ENCODE measurements at regions not wholly inside any gene's neighbourhood (a gene's known extent, or its start where the extent isn't known, plus 50 kb on each side); places are given as distances from the start of the nearest gene placed in this dataset.

GRCh38 chr9:126055381-126055985 is 271.1 kb upstream of the MVB12B start:
- TF ChIP-seq POLR2A (IDR thresholded peaks at IDR 0.05; ENCODE audit: low read depth, low read length) (no peak), POLR2AphosphoS5 (IDR thresholded peaks at IDR 0.05; ENCODE audit: insufficient read depth, low read depth, low read length) (no peak), FOS (IDR thresholded peaks at IDR 0.05; ENCODE audit: borderline replicate concordance, insufficient read depth, low read length) (no peak), GATA2 (IDR thresholded peaks at IDR 0.05; ENCODE audit: insufficient read depth, insufficient read length, low read depth, low read length) (no peak), EZH2 (IDR thresholded peaks at IDR 0.05; ENCODE audit: borderline replicate concordance, low read depth, low read length, severe bottlenecking) (no peak), MYC (IDR thresholded peaks at IDR 0.05; ENCODE audit: low read depth, low read length) (no peak), JUN (IDR thresholded peaks at IDR 0.05; ENCODE audit: borderline replicate concordance, insufficient read depth, insufficient read length, low read depth) (no peak)
- TF ChIP-seq, protein P1, sequence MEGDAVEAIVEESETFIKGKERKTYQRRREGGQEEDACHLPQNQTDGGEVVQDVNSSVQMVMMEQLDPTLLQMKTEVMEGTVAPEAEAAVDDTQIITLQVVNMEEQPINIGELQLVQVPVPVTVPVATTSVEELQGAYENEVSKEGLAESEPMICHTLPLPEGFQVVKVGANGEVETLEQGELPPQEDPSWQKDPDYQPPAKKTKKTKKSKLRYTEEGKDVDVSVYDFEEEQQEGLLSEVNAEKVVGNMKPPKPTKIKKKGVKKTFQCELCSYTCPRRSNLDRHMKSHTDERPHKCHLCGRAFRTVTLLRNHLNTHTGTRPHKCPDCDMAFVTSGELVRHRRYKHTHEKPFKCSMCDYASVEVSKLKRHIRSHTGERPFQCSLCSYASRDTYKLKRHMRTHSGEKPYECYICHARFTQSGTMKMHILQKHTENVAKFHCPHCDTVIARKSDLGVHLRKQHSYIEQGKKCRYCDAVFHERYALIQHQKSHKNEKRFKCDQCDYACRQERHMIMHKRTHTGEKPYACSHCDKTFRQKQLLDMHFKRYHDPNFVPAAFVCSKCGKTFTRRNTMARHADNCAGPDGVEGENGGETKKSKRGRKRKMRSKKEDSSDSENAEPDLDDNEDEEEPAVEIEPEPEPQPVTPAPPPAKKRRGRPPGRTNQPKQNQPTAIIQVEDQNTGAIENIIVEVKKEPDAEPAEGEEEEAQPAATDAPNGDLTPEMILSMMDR (IDR thresholded peaks at IDR 0.05; ENCODE audit: extremely low read depth in 1 of 2, insufficient read depth in 1 of 2, low read depth in 1 of 2, low read length in 2 of 2) = no peak
- TF ChIP-seq, protein P2, sequence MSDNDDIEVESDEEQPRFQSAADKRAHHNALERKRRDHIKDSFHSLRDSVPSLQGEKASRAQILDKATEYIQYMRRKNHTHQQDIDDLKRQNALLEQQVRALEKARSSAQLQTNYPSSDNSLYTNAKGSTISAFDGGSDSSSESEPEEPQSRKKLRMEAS (IDR thresholded peaks at IDR 0.05; ENCODE audit: insufficient read depth, insufficient read length) = no peak
- Histone ChIP-seq H3K9me3 (replicated peaks; ENCODE audit: control insufficient read depth, insufficient read depth, low read length) (no peaks in the 10 kb centered on the region), H2AFZ (ENCODE audit: low read depth, low read length) (no peak overlapping the region), H3K9me1 (replicated peaks; ENCODE audit: control insufficient read depth, extremely low read depth, insufficient read depth, low read length) (no peaks in the 10 kb centered on the region), H3K79me2 (ENCODE audit: control insufficient read depth, insufficient read depth, low read length) (no peaks in the 10 kb centered on the region), H3K36me3 (ENCODE audit: control insufficient read depth in 2 of 2, extremely low read depth in 1 of 2, insufficient read depth in 2 of 2, low read length in 2 of 2) (no peaks in the 10 kb centered on the region), H3K27ac (ENCODE audit: insufficient read depth, low read depth, low read length) (no peak overlapping the region), H3K27me3 (ENCODE audit: control insufficient read depth in 2 of 2, insufficient read depth in 2 of 2, low read length in 2 of 2) (peaks cover 2% of the 10 kb centered on the region in 2 experiments), H3K4me1 (ENCODE audit: control insufficient read depth, extremely low read depth, insufficient read depth, low read length) (no peaks in the 10 kb centered on the region), H3K4me2 (ENCODE audit: insufficient read depth, low read length) (no peak overlapping the region), H4K20me1 (replicated peaks; ENCODE audit: control insufficient read depth, extremely low read depth, insufficient read depth, low read length) (no peaks in the 10 kb centered on the region), H3K4me3 (replicated peaks in 1 of 3; ENCODE audit: insufficient read depth in 1 of 3, low read depth in 1 of 3, low read length in 3 of 3) (no peak overlapping the region), H3K9ac (replicated peaks; ENCODE audit: extremely low read depth, insufficient read depth, low read length) (no peak overlapping the region)
- dilution Hi-C loops (cut with MboI; ENCODE audit: extremely low pct_ligation_motif_present, low sequenced_read_pairs) = no loop called here
- intact Hi-C loops (cut with micrococcal nuclease) = no loop called here
- CTCF ChIA-PET = no interaction called here
- FAIRE-seq (no peak), DNase-seq (ENCODE audit: low read depth, low spot score) (no peak)
- BruUV-seq (replicated peaks) = no TSS peak
- POLR2A ChIA-PET = no interaction called here

Data from endothelial cell of umbilical vein (primary cell).